ENCODE measurements at regions not wholly inside any gene's neighbourhood (a gene's known extent, or its start where the extent isn't known, plus 50 kb on each side); places are given as distances from the start of the nearest gene placed in this dataset.

DNA sequence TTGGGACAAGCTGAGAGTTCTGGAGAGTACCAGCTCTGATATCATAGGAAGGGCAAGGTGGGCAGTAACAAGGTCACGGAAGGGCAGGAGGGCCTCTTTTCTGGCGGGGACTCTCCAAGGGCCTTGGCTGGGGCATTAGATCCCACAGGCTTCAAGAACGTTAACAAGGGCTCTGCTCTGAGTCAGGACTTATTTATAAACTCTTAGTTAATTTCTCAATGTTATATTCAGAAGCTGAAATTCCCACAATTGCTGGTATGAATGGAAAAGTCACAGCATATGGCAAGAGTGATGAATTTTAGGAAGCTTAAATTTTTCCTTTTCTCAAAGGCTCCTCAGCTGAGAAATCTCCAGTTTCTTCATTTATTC lies 320.2 kb upstream of the TBC1D5 start:
- WGBS, 2 experiments (ENCODE audit: insufficient coverage in 1 of 2, insufficient read length in 1 of 2), result 90 to 100% methylated on average over 2 to 3 of the region's 3 CpGs
- no peak overlapping the region for H3K4me3 Mint-ChIP-seq
- H3K27ac ChIP-seq (ENCODE audit: low read depth, low read length), result no peak overlapping the region
- peaks cover 4% of the 10 kb centered on the region for H3K4me1 Mint-ChIP-seq
- no peak overlapping the region for H3K9ac ChIP-seq (ENCODE audit: extremely low read depth, low read length, poor library complexity, severe bottlenecking)
- peaks cover 6% of the 10 kb centered on the region for H3K9me3 Mint-ChIP-seq
- H3K27me3 ChIP-seq (ENCODE audit: control insufficient read depth, insufficient read depth, low read length, poor library complexity, severe bottlenecking), result no peaks in the 10 kb centered on the region
- peaks cover 40% of the 10 kb centered on the region for H3K36me3 Mint-ChIP-seq (ENCODE audit: low read depth)
- DNase-seq, result no peak
- H3K36me3 ChIP-seq (ENCODE audit: control insufficient read depth, insufficient read depth, low read length), result no peaks in the 10 kb centered on the region
- no peaks in the 10 kb centered on the region for H3K4me1 ChIP-seq (ENCODE audit: control insufficient read depth, insufficient read depth, low read length)
- TF ChIP-seq, protein P1, sequence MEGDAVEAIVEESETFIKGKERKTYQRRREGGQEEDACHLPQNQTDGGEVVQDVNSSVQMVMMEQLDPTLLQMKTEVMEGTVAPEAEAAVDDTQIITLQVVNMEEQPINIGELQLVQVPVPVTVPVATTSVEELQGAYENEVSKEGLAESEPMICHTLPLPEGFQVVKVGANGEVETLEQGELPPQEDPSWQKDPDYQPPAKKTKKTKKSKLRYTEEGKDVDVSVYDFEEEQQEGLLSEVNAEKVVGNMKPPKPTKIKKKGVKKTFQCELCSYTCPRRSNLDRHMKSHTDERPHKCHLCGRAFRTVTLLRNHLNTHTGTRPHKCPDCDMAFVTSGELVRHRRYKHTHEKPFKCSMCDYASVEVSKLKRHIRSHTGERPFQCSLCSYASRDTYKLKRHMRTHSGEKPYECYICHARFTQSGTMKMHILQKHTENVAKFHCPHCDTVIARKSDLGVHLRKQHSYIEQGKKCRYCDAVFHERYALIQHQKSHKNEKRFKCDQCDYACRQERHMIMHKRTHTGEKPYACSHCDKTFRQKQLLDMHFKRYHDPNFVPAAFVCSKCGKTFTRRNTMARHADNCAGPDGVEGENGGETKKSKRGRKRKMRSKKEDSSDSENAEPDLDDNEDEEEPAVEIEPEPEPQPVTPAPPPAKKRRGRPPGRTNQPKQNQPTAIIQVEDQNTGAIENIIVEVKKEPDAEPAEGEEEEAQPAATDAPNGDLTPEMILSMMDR (conservative IDR thresholded peaks at IDR 0.05), result no peak
- H3K9me3 ChIP-seq (ENCODE audit: control insufficient read depth, low read length), result peaks cover 13% of the 10 kb centered on the region
- no peak overlapping the region for H3K4me3 ChIP-seq (ENCODE audit: low read length)
- no peaks in the 10 kb centered on the region for H3K27me3 Mint-ChIP-seq (ENCODE audit: insufficient read depth)
- no peak overlapping the region for H3K27ac Mint-ChIP-seq

DNA sequence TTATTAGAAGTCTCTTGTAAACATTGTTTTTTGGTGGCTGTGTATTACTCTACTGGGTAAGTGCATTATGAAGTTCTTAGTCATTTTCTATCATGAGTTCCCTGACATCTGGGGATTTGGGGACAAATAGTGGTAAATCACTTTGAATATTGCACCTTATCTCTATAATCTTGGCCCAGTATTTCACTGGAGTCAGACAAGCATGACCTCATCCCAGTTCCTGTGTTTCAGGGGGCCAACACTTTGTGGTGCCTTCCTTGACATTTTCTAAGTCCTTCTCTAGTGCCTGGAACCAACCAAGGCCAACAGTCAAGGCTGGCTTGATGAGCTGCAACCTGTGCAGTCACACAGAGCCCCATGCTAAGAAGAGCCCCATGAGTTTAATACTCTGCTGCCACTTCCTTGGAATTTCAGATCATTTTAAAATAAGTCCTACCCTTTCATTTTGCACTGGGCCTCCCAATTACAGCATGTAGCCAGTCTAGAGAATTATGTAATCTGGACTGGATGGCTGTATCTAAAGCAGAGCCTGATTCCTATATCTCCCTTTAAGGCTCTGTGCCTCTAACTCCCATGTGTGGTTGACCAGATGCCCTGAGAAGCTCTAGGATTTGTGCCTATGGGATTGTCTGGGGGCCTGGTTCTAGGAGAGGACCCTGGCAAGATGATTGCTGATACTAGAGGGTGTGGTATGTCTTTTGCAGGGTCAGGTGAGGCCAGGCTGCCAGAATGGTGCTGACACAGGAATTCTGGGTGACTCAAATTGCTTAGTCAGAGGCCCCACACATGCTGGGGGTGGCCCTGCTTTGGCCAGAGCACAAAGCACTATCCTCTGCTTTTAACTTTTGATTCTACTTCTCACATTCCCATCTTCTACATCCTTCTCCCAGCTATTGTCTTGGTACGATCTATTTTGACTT lies 319.6 kb upstream of the TBC1D5 start:
- TF ChIP-seq, protein P1 (conservative IDR thresholded peaks at IDR 0.05), result no peak
- Histone ChIP-seq H3K27ac (ENCODE audit: low read depth, low read length) (no peak overlapping the region), H3K27me3 (ENCODE audit: control insufficient read depth, insufficient read depth, low read length, poor library complexity, severe bottlenecking) (no peaks in the 10 kb centered on the region), H3K9me3 (ENCODE audit: control insufficient read depth, low read length) (peaks cover 13% of the 10 kb centered on the region), H3K4me3 (ENCODE audit: low read length) (no peak overlapping the region), H3K4me1 (ENCODE audit: control insufficient read depth, insufficient read depth, low read length) (no peaks in the 10 kb centered on the region), H3K9ac (ENCODE audit: extremely low read depth, low read length, poor library complexity, severe bottlenecking) (no peak overlapping the region), H3K36me3 (ENCODE audit: control insufficient read depth, insufficient read depth, low read length) (no peaks in the 10 kb centered on the region)
- H3K4me1 Mint-ChIP-seq, result peaks cover 4% of the 10 kb centered on the region
- no peaks in the 10 kb centered on the region for H3K27me3 Mint-ChIP-seq (ENCODE audit: insufficient read depth)
- DNase-seq, result no peak
- WGBS, 2 experiments (ENCODE audit: insufficient coverage in 1 of 2, insufficient read length in 1 of 2), result 93% methylated on average over 1 of the region's 1 CpG; no CpG with 5 or more reads in 1 of the 2 experiments
- H3K36me3 Mint-ChIP-seq (ENCODE audit: low read depth), result peaks cover 35% of the 10 kb centered on the region
- no peak overlapping the region for H3K27ac Mint-ChIP-seq
- H3K9me3 Mint-ChIP-seq, result peaks cover 6% of the 10 kb centered on the region
- H3K4me3 Mint-ChIP-seq, result no peak overlapping the region

DNA sequence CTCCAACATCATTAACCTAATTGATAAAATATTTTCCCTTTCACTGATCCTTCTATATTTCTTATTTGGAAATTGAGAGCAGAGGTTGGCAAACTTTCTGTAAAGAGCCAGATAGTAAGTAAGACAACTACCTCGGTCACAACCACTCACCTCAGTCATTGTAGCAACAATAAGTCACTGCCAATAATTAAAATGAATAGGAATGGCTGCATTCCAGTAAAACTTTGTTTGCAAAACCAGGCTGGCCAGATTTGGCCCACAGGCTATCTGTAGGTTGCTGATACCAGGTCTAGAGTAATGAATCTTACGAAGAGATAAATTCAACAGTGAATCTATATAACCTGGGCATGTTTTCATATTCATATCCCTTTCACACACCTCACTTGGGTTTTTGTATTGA lies 316.2 kb upstream of the TBC1D5 start:
- Mint-ChIP-seq H3K4me3 (no peak overlapping the region), H3K36me3 (ENCODE audit: low read depth) (peaks cover 34% of the 10 kb centered on the region), H3K27ac (no peak overlapping the region), H3K27me3 (ENCODE audit: insufficient read depth) (no peaks in the 10 kb centered on the region), H3K4me1 (no peaks in the 10 kb centered on the region), H3K9me3 (peaks cover 28% of the 10 kb centered on the region)
- H3K9me3 ChIP-seq (ENCODE audit: control insufficient read depth, low read length), result peaks cover 19% of the 10 kb centered on the region
- TF ChIP-seq, protein P1 (conservative IDR thresholded peaks at IDR 0.05), result no peak
- no peak overlapping the region for H3K27ac ChIP-seq (ENCODE audit: low read depth, low read length)
- H3K4me1 ChIP-seq (ENCODE audit: control insufficient read depth, insufficient read depth, low read length), result no peaks in the 10 kb centered on the region
- no peak for DNase-seq
- H3K36me3 ChIP-seq (ENCODE audit: control insufficient read depth, insufficient read depth, low read length), result no peaks in the 10 kb centered on the region
- WGBS, 2 experiments (ENCODE audit: insufficient coverage in 1 of 2, insufficient read length in 1 of 2), result 83 to 94% methylated on average over 1 to 2 of the region's 2 CpGs
- no peak overlapping the region for H3K9ac ChIP-seq (ENCODE audit: extremely low read depth, low read length, poor library complexity, severe bottlenecking)
- H3K4me3 ChIP-seq (ENCODE audit: low read length), result no peak overlapping the region
- H3K27me3 ChIP-seq (ENCODE audit: control insufficient read depth, insufficient read depth, low read length, poor library complexity, severe bottlenecking), result no peaks in the 10 kb centered on the region

All from endodermal cell (in vitro differentiated cells).